ENCODE measurements at regions not wholly inside any gene's neighbourhood (a gene's known extent, or its start where the extent isn't known, plus 50 kb on each side); places are given as distances from the start of the nearest gene placed in this dataset.
A peak's percentile ranks its signal among the peaks of the same experiment; 100 is the strongest.

GRCh38 chr13:69410761-69411160, 696.9 kb upstream of the ATXN8OS start:
- no peak for DNase-seq

- DNase-seq: no peak
These were observed 715.9 kb upstream of the ATXN8OS start for GRCh38 chr13:69391756-69392155.

GRCh38 chr13:69389899-69390298, 717.7 kb upstream of the ATXN8OS start:
- DNase-seq: no peak

DNA sequence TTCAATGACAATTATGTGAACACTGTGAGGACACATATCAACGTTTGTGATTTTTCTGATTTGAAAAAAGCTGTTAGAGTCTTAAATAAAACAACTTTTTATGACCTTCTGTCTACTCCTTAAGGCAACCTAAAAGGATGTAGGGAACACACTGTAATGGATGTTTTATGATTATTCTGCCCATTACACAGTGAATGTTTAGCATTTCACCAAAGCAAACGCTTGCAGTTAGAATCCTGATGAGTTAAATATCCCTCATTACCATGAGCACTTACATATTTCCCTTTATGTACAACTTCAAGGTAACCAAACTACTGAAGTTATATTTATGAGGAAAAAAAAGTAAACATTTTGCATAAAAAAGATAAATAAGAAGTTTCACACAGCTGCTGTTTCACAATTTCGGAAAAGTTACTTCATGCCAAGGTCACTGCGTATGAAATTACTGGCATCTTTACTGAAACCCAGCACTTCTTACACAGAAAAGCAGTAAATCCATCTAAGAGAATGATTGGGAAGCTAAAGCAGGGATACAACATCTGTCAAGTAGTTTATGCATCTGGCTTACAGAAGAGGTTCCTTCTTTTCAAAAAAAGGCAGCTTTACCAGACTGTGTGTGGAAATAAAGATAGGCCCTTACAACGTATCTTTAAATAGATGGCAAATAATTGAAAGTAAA, 733.7 kb upstream of the ATXN8OS start:
- no peak for DNase-seq

DNA sequence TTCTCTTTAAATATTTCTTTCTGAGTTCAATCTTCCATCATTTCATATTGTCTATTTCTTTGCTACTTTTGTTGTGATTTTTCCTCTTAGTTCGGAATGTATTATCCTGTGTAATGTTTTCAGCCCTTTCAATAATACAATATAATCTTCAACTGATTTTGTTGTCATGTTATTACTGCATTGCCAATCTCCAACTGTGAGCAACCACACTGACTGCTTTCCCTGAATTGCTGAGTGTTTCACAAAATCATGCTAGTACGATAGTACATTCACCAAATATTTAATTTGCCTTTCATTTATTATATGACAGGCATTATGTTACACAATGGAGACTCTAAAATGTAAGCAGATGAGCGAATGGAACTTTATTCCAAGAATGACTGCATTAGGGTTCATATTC, 744.3 kb upstream of the ATXN8OS start:
- peak in 1 of 2 experiments; percentile 27 for DNase-seq

- DNase-seq: no peak
These were observed 776.4 kb upstream of the ATXN8OS start for GRCh38 chr13:69331245-69331644.

- peak in 1 of 2 experiments; percentile 13 for DNase-seq
These were observed 783.3 kb upstream of the ATXN8OS start for GRCh38 chr13:69324090-69324886.

DNA sequence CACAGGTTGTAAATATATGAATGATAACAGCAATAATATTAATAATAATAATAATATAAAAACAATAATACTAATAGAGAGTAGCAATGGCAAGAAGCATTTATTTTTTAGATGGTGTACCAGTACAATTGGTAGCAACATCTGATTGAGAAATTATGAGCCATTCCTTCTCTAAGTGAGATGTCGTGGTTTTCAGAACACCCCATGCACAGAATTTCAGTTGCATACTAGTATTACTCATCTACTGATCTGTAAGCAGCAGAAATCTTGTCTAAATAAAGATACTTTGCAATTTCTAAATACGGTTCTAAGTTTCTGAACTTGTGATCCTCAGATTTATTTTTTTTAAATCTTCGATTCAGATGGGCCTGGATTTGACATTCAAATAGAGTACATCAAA, 788.0 kb upstream of the ATXN8OS start:
- no peak for DNase-seq

DNA sequence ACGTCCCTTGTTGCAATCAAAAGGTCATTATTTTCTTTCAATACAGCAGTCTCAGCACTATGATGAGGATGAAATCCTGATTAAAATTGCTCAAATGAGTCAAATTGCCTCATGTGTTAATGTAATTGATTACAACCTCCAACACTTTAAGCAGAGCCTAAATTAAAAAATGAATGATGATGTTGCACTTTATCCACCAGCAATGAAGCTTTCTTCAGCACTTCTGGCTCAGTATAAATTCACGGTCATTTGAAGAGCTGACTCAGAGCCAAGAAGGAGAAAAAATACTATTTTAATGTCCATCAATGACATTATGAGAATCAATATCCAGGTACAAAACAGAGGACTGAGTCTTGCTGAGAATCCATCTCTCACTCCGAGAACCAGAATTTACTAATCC, 792.6 kb upstream of the ATXN8OS start:
- DNase-seq: no peak

DNA sequence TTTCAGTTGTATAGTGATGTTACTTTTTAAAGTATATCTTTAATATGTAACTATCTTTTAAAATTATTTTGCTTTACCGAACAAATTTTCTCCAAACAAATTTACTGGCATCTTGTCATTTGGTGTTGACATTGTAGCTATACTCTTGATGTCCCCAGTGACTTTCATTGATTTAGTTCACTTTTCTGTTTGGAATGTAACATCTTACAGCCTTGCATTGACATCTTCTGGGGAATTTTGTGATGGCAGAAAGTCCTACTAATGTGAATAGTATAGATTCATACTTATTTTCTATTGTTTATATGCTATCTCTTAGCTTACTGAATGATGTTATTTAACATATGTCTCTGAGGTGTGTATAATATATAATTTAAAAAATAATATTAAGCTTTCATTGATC, 800.9 kb upstream of the ATXN8OS start:
- no peak for DNase-seq

GRCh38 chr13:69300131-69300530, 807.5 kb upstream of the ATXN8OS start:
- no peak for DNase-seq

- no peak for DNase-seq
These were observed 811.5 kb upstream of the ATXN8OS start for GRCh38 chr13:69296130-69296529.

GRCh38 chr13:69292789-69293425, 814.7 kb upstream of the ATXN8OS start:
- DNase-seq: no peak

- DNase-seq: no peak
These were observed 816.2 kb upstream of the ATXN8OS start for GRCh38 chr13:69291292-69291906.

DNA sequence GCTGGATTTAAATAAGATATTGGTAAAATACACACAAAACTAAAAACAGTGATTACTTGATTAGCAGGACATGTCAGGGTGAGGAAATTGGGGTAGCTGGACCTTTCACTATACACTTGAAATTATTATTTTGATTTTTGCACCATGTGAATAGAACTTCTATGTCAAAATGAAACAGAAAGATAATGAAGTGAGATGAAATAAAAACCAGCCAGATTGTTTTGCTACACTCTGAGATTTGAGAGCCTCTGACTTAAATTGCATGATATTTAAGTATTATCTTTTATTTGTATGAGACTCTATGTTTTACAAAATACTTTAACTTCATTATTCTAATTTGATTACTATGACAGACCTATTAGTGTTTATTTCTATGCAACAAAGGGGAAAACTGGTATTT, 819.6 kb upstream of the ATXN8OS start:
- DNase-seq: no peak

- no peak for DNase-seq
These were observed 820.5 kb upstream of the ATXN8OS start for GRCh38 chr13:69287050-69287698.

- no peak for DNase-seq
These were observed 823.8 kb upstream of the ATXN8OS start for GRCh38 chr13:69283837-69284236.

GRCh38 chr13:69283301-69283700, 824.3 kb upstream of the ATXN8OS start:
- DNase-seq: no peak

DNA sequence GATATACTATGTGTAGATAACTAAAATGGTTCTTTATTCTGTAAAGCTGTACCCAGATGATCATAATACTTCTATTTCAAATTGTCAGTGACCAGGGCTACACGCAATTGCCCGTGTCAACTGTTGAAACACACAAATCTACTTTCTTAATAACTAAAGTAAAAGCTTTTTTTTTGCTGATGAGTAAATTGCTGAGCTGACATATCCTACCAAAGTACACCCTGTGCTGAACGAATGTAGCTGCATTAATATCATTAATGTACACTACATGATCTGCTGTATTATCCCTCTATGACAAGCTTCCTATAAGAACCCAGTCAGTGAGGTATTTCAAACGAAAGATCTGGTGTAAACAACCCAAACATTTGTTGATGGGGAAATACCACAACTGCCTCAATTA, 827.2 kb upstream of the ATXN8OS start:
- no peak for DNase-seq

DNA sequence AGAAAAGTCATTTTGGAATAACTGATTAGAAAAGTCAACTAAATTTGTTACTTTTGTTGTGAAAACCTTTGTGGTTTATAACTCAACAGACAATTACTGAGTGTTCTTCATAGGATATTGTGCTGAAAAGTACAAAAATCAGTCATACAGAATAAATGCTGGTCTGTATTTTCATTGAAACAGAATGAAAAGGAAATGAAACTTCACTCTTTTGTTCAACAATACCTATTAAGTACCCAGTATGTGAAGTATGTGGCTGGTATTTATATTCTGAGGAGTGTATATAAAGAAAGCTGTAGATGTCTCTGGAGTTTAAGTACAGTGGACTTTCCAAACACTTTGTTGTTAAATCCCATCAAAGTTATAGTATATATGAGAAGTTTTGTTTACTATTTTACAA, 828.4 kb upstream of the ATXN8OS start:
- no peak for DNase-seq

DNA sequence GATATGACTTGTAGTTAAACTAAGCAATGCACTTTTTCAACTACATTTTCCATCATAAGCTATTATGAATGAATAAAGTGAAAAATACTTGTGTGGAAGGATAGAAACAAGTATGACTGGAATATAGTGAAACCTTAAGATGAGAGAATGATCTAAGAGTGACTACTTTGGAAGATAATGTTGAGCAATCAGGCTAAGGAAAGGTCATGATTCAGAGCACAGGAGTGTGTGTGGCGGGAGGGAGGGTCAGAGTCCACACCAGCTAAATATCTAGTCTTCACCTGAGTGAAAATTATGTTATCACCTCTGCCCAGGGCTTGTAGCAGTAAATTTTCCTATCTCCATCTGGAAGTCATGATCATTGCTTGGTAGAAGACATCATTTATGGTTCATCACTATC, 833.4 kb upstream of the ATXN8OS start:
- DNase-seq: no peak

- DNase-seq: no peak
These were observed 843.0 kb upstream of the ATXN8OS start for GRCh38 chr13:69264362-69265334.
